Right atrium auricular region (tissue), 2 donors: ENCODE measurements at regions not wholly inside any gene's neighbourhood (a gene's known extent, or its start where the extent isn't known, plus 50 kb on each side); places are given as distances from the start of the nearest gene placed in this dataset.

Experiments
- DNase-seq: peaks from one replicate; pipeline ENCODE4 v3.0.0-alpha.2; 2019; ENCODE audit warnings: low spot score
- H3K27ac ChIP-seq, 2 donors: fragments of 200-600 bp; sonication (generic); 1 replicate in 1 of 2; 2 replicates in 1 of 2; pipeline ENCODE4 v1.5.1; 2016 to 2019
- H3K27me3 ChIP-seq, 2 donors: fragments of 200-600 bp; sonication (generic); one replicate each; pipeline versions ENCODE4 v1.5.1 to v1.6.0; 2017 to 2019
- H3K36me3 ChIP-seq: fragments of 200-600 bp; sonication (generic); one replicate; pipeline ENCODE4 v1.5.1; 2016
- H3K4me1 ChIP-seq, 2 donors: fragments of 200-600 bp; sonication (generic); one replicate each; pipeline versions ENCODE4 v1.5.1 to v1.6.0; 2017 to 2019
- H3K4me3 ChIP-seq, 2 donors: fragments of 200-600 bp; sonication (generic); 1 replicate in 1 of 2; 2 replicates in 1 of 2; pipeline ENCODE4 v1.5.1; 2017 to 2019; ENCODE audit warnings: mild to moderate bottlenecking in 1 of 2, moderate library complexity in 1 of 2
- H3K9me3 ChIP-seq, 2 donors: fragments of 200-600 bp; sonication (generic); one replicate each; pipeline ENCODE4 v1.5.1; 2019
- TF ChIP-seq, protein P1 (sequence below), 2 donors: fragments of 200-600 bp; sonication (generic); IDR thresholded peaks; one replicate each; pipeline ENCODE4 v1.5.1; 2019; ENCODE audit warnings: antibody characterized with exemption in 2 of 2

DNA sequence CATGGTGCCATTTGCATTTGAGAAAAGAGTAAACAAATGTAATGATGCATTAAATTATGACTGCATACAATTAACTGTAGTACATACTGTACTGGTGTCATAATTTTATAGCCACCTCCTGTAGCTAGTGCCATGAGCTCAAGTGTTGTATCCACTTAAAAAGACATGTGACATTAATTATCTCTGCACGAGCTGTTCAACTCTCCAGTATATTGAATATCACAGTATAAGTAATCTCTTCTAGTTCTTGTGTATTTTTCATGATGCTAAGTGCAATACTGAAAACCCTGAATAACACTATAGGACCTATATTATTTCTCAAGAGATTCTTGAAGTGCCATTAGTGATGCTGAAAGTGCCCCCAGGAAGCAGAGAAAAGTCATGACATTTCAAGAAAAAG lies 387.3 kb downstream of the PCDH17 start:
- no peaks in the 10 kb centered on the region for H3K4me1 ChIP-seq
- H3K9me3 ChIP-seq: no peaks in the 10 kb centered on the region
- H3K36me3 ChIP-seq: no peaks in the 10 kb centered on the region
- H3K27ac ChIP-seq: no peak overlapping the region
- no peaks in the 10 kb centered on the region for H3K27me3 ChIP-seq
- H3K4me3 ChIP-seq: no peak overlapping the region
- no peak for DNase-seq
- TF ChIP-seq, protein P1, sequence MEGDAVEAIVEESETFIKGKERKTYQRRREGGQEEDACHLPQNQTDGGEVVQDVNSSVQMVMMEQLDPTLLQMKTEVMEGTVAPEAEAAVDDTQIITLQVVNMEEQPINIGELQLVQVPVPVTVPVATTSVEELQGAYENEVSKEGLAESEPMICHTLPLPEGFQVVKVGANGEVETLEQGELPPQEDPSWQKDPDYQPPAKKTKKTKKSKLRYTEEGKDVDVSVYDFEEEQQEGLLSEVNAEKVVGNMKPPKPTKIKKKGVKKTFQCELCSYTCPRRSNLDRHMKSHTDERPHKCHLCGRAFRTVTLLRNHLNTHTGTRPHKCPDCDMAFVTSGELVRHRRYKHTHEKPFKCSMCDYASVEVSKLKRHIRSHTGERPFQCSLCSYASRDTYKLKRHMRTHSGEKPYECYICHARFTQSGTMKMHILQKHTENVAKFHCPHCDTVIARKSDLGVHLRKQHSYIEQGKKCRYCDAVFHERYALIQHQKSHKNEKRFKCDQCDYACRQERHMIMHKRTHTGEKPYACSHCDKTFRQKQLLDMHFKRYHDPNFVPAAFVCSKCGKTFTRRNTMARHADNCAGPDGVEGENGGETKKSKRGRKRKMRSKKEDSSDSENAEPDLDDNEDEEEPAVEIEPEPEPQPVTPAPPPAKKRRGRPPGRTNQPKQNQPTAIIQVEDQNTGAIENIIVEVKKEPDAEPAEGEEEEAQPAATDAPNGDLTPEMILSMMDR (IDR thresholded peaks at IDR 0.05): no peak

- no peak overlapping the region for H3K27ac ChIP-seq
- no peaks in the 10 kb centered on the region for H3K36me3 ChIP-seq
- H3K9me3 ChIP-seq: no peaks in the 10 kb centered on the region
- TF ChIP-seq, protein P1 (IDR thresholded peaks at IDR 0.05): no peak
- DNase-seq: no peak
- H3K4me1 ChIP-seq: no peaks in the 10 kb centered on the region
- no peak overlapping the region for H3K4me3 ChIP-seq
- H3K27me3 ChIP-seq: no peaks in the 10 kb centered on the region
These were observed 392.6 kb downstream of the PCDH17 start for GRCh38 chr13:58024103-58024502.

- Histone ChIP-seq H3K4me3 (no peak overlapping the region), H3K36me3 (no peaks in the 10 kb centered on the region), H3K27ac (no peak overlapping the region), H3K27me3 (no peaks in the 10 kb centered on the region), H3K4me1 (no peaks in the 10 kb centered on the region), H3K9me3 (no peaks in the 10 kb centered on the region)
- TF ChIP-seq, protein P1 (IDR thresholded peaks at IDR 0.05): no peak
- no peak for DNase-seq
These were observed 394.3 kb downstream of the PCDH17 start for GRCh38 chr13:58025821-58026220.

DNA sequence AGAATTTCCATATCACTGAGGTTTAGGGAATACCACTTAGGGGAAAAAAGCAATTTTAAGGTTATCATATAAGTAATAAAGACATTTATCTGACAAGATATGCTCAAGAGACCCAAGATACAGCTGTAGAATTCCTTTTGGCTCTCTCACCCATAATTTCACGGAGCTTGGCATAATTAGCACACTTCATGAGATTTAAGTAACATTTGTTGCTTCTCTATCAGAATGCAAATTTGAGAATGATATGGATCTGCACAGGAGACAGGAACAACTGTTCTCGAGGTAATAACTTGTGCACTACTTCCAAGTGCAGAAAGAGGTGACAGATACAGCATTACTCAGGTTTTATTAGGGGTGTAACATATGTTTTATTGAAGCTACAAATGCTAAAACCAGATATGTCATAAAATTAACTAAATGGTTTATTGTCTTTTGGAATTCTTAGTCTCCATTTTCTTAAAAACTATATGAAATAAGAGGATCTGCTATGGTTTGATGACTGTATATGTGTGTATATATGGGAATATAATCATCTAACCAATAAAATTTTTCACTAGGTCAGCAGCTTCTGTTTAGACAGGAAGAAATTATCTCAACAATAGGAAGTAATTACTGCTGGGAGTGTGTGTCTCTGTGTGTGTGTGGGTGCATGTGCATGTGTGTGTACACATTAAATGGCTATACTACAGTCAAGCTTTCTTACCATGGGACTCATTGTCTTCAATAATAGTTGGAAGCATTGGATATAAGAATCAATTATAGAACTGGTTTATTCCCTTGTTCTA lies 401.3 kb downstream of the PCDH17 start:
- H3K4me1 ChIP-seq: no peaks in the 10 kb centered on the region
- DNase-seq: no peak
- no peaks in the 10 kb centered on the region for H3K9me3 ChIP-seq
- TF ChIP-seq, protein P1 (IDR thresholded peaks at IDR 0.05): no peak
- no peak overlapping the region for H3K4me3 ChIP-seq
- H3K27ac ChIP-seq: no peak overlapping the region
- no peaks in the 10 kb centered on the region for H3K36me3 ChIP-seq
- H3K27me3 ChIP-seq: no peaks in the 10 kb centered on the region

GRCh38 chr13:58043971-58044370 lies 412.4 kb downstream of the PCDH17 start:
- TF ChIP-seq, protein P1 (IDR thresholded peaks at IDR 0.05): no peak
- H3K27ac ChIP-seq: no peak overlapping the region

DNA sequence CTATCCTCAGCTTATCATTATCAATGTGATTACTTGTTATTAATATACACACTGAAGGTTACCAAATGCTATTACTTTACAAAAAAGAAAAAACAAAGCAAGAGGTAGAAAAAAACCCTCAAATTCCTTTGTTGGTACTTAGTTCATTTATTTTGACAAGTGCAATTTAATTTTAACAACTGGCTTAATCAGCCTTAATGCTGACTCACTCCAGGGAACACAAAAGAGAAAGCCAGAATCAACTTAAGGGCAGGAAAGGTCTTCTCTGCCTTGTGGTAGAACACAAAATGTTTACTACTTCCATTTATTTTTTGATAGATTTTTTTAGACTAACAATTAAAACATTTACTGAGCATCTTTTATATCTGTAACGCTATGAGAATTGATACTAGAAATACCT lies 417.1 kb downstream of the PCDH17 start:
- H3K4me1 ChIP-seq: no peaks in the 10 kb centered on the region
- H3K9me3 ChIP-seq: no peaks in the 10 kb centered on the region
- no peak overlapping the region for H3K27ac ChIP-seq
- TF ChIP-seq, protein P1 (IDR thresholded peaks at IDR 0.05): no peak
- H3K27me3 ChIP-seq: no peaks in the 10 kb centered on the region
- H3K4me3 ChIP-seq: no peak overlapping the region
- H3K36me3 ChIP-seq: no peaks in the 10 kb centered on the region
- DNase-seq: no peak

More at GRCh38 chr13:58043971-58044370, 412.4 kb downstream of the PCDH17 start:
- Histone ChIP-seq H3K4me3 (no peak overlapping the region), H3K36me3 (no peaks in the 10 kb centered on the region), H3K27me3 (no peaks in the 10 kb centered on the region), H3K9me3 (no peaks in the 10 kb centered on the region), H3K4me1 (no peaks in the 10 kb centered on the region)
- DNase-seq: no peak
